ENCODE measurements at regions not wholly inside any gene's neighbourhood (a gene's known extent, or its start where the extent isn't known, plus 50 kb on each side); places are given as distances from the start of the nearest gene placed in this dataset.

DNA sequence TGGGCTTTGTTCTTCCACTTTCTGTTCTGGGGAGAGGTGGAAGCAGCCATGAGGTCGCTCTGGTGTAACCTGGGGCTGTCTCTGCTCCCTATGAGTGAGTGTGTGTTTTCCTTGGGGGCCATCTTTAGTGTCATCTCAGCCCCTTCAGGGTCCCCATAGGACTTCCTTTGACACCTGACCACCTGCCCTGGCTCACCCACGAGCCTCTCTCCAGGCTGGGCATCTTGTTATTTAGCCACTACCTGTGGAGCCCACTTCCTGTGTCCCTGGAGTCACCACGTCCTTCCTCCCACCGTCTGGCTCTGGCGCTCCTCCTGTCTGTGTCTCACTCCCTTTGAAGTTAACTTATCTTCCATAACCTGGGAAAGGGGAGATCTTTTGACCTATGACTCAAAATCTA lies 176.0 kb downstream of the UXS1 start:
- TF ChIP-seq POLR2AphosphoS5 (IDR thresholded peaks at IDR 0.05; ENCODE audit: low read depth) (no peak), CTCF (IDR thresholded peaks at IDR 0.05; ENCODE audit: insufficient read depth, low read length) (no peak), REST (IDR thresholded peaks at IDR 0.05; ENCODE audit: insufficient replicate concordance, low read depth) (no peak), GABPA (IDR thresholded peaks at IDR 0.05; ENCODE audit: low read depth) (no peak), SPI1 (IDR thresholded peaks at IDR 0.05; ENCODE audit: borderline replicate concordance, low read depth) (no peak)
